ENCODE measurements at regions not wholly inside any gene's neighbourhood (a gene's known extent, or its start where the extent isn't known, plus 50 kb on each side); places are given as distances from the start of the nearest gene placed in this dataset.

DNA sequence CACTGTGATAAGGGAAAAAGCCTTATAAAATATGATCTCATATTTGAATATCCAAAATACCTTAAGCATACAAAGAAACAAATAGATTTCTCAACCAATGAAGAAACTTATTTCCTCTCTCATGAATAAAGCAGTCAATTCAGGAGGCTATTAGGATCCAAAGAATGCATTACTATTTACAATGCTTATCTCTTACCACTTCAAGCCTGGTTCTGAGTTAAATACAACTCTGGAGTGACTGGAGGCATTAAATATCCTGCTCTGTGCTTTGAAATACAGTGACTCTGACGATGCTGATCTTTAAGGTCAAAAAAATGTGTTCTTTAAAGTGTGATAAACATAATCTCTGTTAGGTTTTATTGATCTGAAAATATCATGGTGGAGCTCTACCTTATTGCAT, 493.2 kb downstream of the ZWINT start:
- Histone ChIP-seq H3K36me3 (ENCODE audit: low read depth) (no peaks in the 10 kb centered on the region), H3K4me3 (no peak overlapping the region), H2AFZ (no peak overlapping the region), H3K79me2 (ENCODE audit: low read depth) (no peaks in the 10 kb centered on the region), H3K9me2 (ENCODE audit: insufficient read depth) (no peaks in the 10 kb centered on the region), H3F3A (ENCODE audit: insufficient read depth, low read depth) (no peaks in the 10 kb centered on the region), H4K20me1 (ENCODE audit: insufficient read depth) (no peaks in the 10 kb centered on the region; the same call in 1 of the 2 replicates), H3K27me3 (ENCODE audit: insufficient read depth, low read depth) (no peaks in the 10 kb centered on the region), H3K9me3 (ENCODE audit: insufficient read depth, low read depth) (no peaks in the 10 kb centered on the region), H3K4me1 (replicated peaks; ENCODE audit: insufficient read depth) (no peaks in the 10 kb centered on the region), H3K4me2 (no peak overlapping the region), H3K27ac (no peak overlapping the region)
- no peak for DNase-seq
- intact Hi-C loops (cut with micrococcal nuclease; ENCODE audit: unreplicated experiment), result no loop called here
- TF ChIP-seq CTCF (conservative IDR thresholded peaks at IDR 0.05) (no peak), EZH2 (IDR thresholded peaks at IDR 0.05; ENCODE audit: low read depth) (no peak)
- POLR2A ChIA-PET (ENCODE audit: unreplicated experiment), result no interaction called here
- BruUV-seq (replicated peaks), result no TSS peak
- CTCF ChIA-PET, result no interaction called here

GRCh38 chr10:55858730-55859129, 502.3 kb downstream of the ZWINT start:
- Histone ChIP-seq H3K4me3 (no peak overlapping the region), H3K4me1 (replicated peaks; ENCODE audit: insufficient read depth) (no peaks in the 10 kb centered on the region), H3K27ac (no peak overlapping the region), H3K79me2 (ENCODE audit: low read depth) (no peaks in the 10 kb centered on the region), H3F3A (ENCODE audit: insufficient read depth, low read depth) (no peaks in the 10 kb centered on the region), H4K20me1 (ENCODE audit: insufficient read depth) (no peaks in the 10 kb centered on the region), H3K27me3 (ENCODE audit: insufficient read depth, low read depth) (no peaks in the 10 kb centered on the region), H3K4me2 (no peak overlapping the region), H3K9me2 (ENCODE audit: insufficient read depth) (no peaks in the 10 kb centered on the region), H3K9me3 (ENCODE audit: insufficient read depth, low read depth) (no peaks in the 10 kb centered on the region), H3K36me3 (ENCODE audit: low read depth) (no peaks in the 10 kb centered on the region), H2AFZ (no peak overlapping the region)
- no peak for TF ChIP-seq CTCF (conservative IDR thresholded peaks at IDR 0.05)
- TF ChIP-seq EZH2 (IDR thresholded peaks at IDR 0.05; ENCODE audit: low read depth), result no peak
- ChIA-PET POLR2A (ENCODE audit: unreplicated experiment) (no interaction called here), CTCF (interaction anchor here (0.7 kb wide), 1 partner anchor 142 kb away, joined by 10 read pairs; no protein-coding TSS in a partner anchor)
- intact Hi-C loops (cut with micrococcal nuclease; ENCODE audit: unreplicated experiment), result no loop called here
- no peak for DNase-seq
- BruUV-seq (replicated peaks), result no TSS peak

GRCh38 chr10:55852900-55853299, 508.2 kb downstream of the ZWINT start:
- Histone ChIP-seq H3K27me3 (ENCODE audit: insufficient read depth, low read depth) (no peaks in the 10 kb centered on the region), H3K4me1 (replicated peaks; ENCODE audit: insufficient read depth) (no peaks in the 10 kb centered on the region), H3K36me3 (ENCODE audit: low read depth) (no peaks in the 10 kb centered on the region), H2AFZ (no peak overlapping the region), H3K27ac (no peak overlapping the region), H3K9me2 (ENCODE audit: insufficient read depth) (no peaks in the 10 kb centered on the region), H3K9me3 (ENCODE audit: insufficient read depth, low read depth) (no peaks in the 10 kb centered on the region), H3K4me3 (no peak overlapping the region), H3F3A (ENCODE audit: insufficient read depth, low read depth) (no peaks in the 10 kb centered on the region), H4K20me1 (ENCODE audit: insufficient read depth) (peaks cover 4% of the 10 kb centered on the region; the same call in 1 of the 2 replicates), H3K4me2 (no peak overlapping the region), H3K79me2 (ENCODE audit: low read depth) (no peaks in the 10 kb centered on the region)
- no peak for TF ChIP-seq EZH2 (IDR thresholded peaks at IDR 0.05; ENCODE audit: low read depth)
- no peak for TF ChIP-seq CTCF (conservative IDR thresholded peaks at IDR 0.05)
- ChIA-PET CTCF (no interaction called here), POLR2A (ENCODE audit: unreplicated experiment) (no interaction called here)
- BruUV-seq (replicated peaks), result no TSS peak
- intact Hi-C loops (cut with micrococcal nuclease; ENCODE audit: unreplicated experiment), result no loop called here
- DNase-seq, result no peak
